ENCODE measurements at regions not wholly inside any gene's neighbourhood (a gene's known extent, or its start where the extent isn't known, plus 50 kb on each side); places are given as distances from the start of the nearest gene placed in this dataset.
A peak's percentile ranks its signal among the peaks of the same experiment; 100 is the strongest.

- TF ChIP-seq EZH2phosphoT487 (IDR thresholded peaks at IDR 0.05; ENCODE audit: borderline replicate concordance, low read depth) (no peak), YY1 (IDR thresholded peaks at IDR 0.05; ENCODE audit: low read depth) (no peak), SMC3 (IDR thresholded peaks at IDR 0.05; ENCODE audit: low read depth, low read length) (no peak), RFX5 (IDR thresholded peaks at IDR 0.05; ENCODE audit: low read length) (no peak), JUND (IDR thresholded peaks at IDR 0.05) (peak; percentile 70), CTCF (IDR thresholded peaks at IDR 0.05) (no peak), REST (IDR thresholded peaks at IDR 0.05; ENCODE audit: low read depth, low read length) (no peak), EP300 (IDR thresholded peaks at IDR 0.05; ENCODE audit: borderline replicate concordance in 1 of 2, low read depth in 1 of 2, low read length in 1 of 2) (peak in 1 of 2 experiments; percentile 28; a peak in 1 of 4 replicates)
These were observed 90.3 kb upstream of the ZNF438 start for GRCh38 chr10:31121757-31122577.
